ENCODE measurements at regions not wholly inside any gene's neighbourhood (a gene's known extent, or its start where the extent isn't known, plus 50 kb on each side); places are given as distances from the start of the nearest gene placed in this dataset.

DNA sequence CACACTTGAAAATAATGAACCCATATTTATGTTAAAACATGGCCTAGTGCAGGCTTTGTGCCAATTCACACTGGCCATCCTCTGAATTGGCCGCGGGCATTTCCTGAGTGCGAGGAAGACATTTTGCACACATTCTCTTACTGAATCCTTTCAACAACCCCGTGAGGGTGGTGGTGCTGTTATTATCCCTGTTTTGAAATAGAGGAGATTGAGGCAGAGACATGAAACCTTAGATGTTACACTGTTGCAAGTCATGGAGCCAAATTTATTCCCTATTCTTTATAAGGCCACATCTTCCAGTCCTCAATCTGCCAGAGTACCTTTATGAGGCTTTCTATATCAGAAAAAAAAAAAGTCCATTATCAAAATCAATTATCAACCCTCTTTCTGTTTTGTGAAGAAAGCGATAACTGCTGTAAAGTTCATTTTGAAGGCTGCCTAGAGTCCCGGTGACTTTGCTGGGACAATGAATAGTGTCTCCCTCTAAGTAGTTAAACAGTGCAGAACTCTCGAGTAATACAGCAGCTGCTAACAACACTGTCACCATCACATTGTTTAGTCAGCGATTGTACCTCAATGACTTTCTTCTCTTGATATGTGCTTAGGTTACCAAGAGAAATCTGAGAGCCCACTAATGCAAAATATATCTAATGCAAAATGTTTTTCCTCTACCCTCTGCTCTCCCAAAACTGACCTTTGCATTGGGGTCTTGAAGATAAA, 242.3 kb upstream of the PPARGC1A start:
- intact Hi-C loops (cut with micrococcal nuclease; ENCODE audit: unreplicated experiment): no loop called here
- Mint-ChIP-seq H3K27me3 (ENCODE audit: insufficient read depth, unreplicated experiment) (peaks cover 5% of the 10 kb centered on the region), H3K4me3 (ENCODE audit: unreplicated experiment) (no peak overlapping the region), H3K36me3 (ENCODE audit: insufficient read depth, unreplicated experiment) (no peaks in the 10 kb centered on the region), H3K9me3 (ENCODE audit: unreplicated experiment) (no peaks in the 10 kb centered on the region), H3K27ac (ENCODE audit: unreplicated experiment) (no peak overlapping the region), H3K4me1 (ENCODE audit: low read depth, unreplicated experiment) (no peaks in the 10 kb centered on the region)
- TF ChIP-seq, protein P1, sequence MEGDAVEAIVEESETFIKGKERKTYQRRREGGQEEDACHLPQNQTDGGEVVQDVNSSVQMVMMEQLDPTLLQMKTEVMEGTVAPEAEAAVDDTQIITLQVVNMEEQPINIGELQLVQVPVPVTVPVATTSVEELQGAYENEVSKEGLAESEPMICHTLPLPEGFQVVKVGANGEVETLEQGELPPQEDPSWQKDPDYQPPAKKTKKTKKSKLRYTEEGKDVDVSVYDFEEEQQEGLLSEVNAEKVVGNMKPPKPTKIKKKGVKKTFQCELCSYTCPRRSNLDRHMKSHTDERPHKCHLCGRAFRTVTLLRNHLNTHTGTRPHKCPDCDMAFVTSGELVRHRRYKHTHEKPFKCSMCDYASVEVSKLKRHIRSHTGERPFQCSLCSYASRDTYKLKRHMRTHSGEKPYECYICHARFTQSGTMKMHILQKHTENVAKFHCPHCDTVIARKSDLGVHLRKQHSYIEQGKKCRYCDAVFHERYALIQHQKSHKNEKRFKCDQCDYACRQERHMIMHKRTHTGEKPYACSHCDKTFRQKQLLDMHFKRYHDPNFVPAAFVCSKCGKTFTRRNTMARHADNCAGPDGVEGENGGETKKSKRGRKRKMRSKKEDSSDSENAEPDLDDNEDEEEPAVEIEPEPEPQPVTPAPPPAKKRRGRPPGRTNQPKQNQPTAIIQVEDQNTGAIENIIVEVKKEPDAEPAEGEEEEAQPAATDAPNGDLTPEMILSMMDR (IDR thresholded peaks at IDR 0.05; ENCODE audit: insufficient read depth in 1 of 2, low read depth in 1 of 2, low read length in 1 of 2, severe bottlenecking in 1 of 2, unreplicated experiment in 1 of 2): no peak
- H3K36me3 ChIP-seq (ENCODE audit: control insufficient read depth, insufficient read depth, low read length): no peaks in the 10 kb centered on the region
- no peak for DNase-seq
- H3K4me1 ChIP-seq: no peaks in the 10 kb centered on the region
- H3K27me3 ChIP-seq (replicated peaks; ENCODE audit: control insufficient read depth, insufficient read depth, low read length): no peaks in the 10 kb centered on the region
- CTCF ChIA-PET: no interaction called here
- no TSS peak for BruUV-seq (replicated peaks)
- no peaks in the 10 kb centered on the region for H3K9me3 ChIP-seq
- POLR2A ChIA-PET: no interaction called here
- no peak overlapping the region for H3K4me3 ChIP-seq (ENCODE audit: low read depth, low read length)

DNA sequence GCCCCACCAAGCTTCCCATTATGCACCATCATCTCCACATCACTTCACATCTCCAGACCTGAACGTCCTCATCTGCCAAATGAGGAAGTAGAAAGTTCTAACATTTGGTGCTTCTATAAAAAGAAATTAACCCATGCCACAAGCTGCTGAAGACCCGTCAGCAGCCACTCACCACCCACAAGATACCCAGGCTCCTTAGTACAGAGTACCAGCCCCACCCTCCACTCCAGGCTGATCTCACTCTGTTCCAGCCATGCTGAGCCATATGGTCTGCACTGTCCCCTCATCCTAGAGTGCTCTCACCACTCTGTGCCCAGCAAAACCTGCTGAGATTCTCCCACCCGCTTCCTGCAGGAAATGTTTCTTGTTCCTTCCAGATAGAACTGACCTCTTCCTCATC, 240.8 kb upstream of the PPARGC1A start:
- BruUV-seq (replicated peaks): no TSS peak
- H3K9me3 Mint-ChIP-seq (ENCODE audit: unreplicated experiment): no peaks in the 10 kb centered on the region
- ChIA-PET POLR2A (no interaction called here), CTCF (no interaction called here)
- peaks cover 5% of the 10 kb centered on the region for H3K27me3 Mint-ChIP-seq (ENCODE audit: insufficient read depth, unreplicated experiment)
- Histone ChIP-seq H3K4me3 (ENCODE audit: low read depth, low read length) (no peak overlapping the region), H3K9me3 (no peaks in the 10 kb centered on the region), H3K4me1 (no peaks in the 10 kb centered on the region), H3K27me3 (replicated peaks; ENCODE audit: control insufficient read depth, insufficient read depth, low read length) (no peaks in the 10 kb centered on the region; the same call in 1 of the 2 replicates), H3K36me3 (ENCODE audit: control insufficient read depth, insufficient read depth, low read length) (no peaks in the 10 kb centered on the region)
- H3K4me3 Mint-ChIP-seq (ENCODE audit: unreplicated experiment): no peak overlapping the region
- no peaks in the 10 kb centered on the region for H3K36me3 Mint-ChIP-seq (ENCODE audit: insufficient read depth, unreplicated experiment)
- H3K4me1 Mint-ChIP-seq (ENCODE audit: low read depth, unreplicated experiment): no peaks in the 10 kb centered on the region
- intact Hi-C loops (cut with micrococcal nuclease; ENCODE audit: unreplicated experiment): no loop called here
- DNase-seq: no peak
- no peak overlapping the region for H3K27ac Mint-ChIP-seq (ENCODE audit: unreplicated experiment)
- TF ChIP-seq, protein P1 (IDR thresholded peaks at IDR 0.05; ENCODE audit: insufficient read depth in 1 of 2, low read depth in 1 of 2, low read length in 1 of 2, severe bottlenecking in 1 of 2, unreplicated experiment in 1 of 2): no peak

DNA sequence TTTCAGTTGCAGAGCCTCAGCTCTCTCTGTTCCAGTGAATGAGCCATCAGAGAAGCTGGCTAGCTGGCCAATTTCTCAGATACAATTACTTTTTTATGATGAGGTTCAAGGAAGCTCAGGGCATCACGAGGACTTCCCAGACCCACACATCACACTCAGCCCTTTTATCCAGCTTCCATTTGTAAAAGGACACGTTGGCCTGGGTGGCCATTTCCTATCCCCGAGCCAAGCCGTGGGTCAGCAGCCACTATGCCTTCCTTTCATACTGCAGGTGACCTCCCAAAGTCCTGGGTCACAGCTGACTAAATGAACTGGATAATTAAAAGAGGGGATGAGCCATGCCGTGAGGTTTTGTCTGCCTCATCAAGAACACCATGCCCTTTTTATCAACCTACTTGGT, 236.9 kb upstream of the PPARGC1A start:
- no peaks in the 10 kb centered on the region for H3K9me3 Mint-ChIP-seq (ENCODE audit: unreplicated experiment)
- BruUV-seq (replicated peaks): no TSS peak
- H3K4me3 Mint-ChIP-seq (ENCODE audit: unreplicated experiment): no peak overlapping the region
- H3K4me1 Mint-ChIP-seq (ENCODE audit: low read depth, unreplicated experiment): no peaks in the 10 kb centered on the region
- Histone ChIP-seq H3K4me3 (ENCODE audit: low read depth, low read length) (no peak overlapping the region), H3K27me3 (replicated peaks; ENCODE audit: control insufficient read depth, insufficient read depth, low read length) (no peaks in the 10 kb centered on the region; the same call in 1 of the 2 replicates), H3K36me3 (ENCODE audit: control insufficient read depth, insufficient read depth, low read length) (no peaks in the 10 kb centered on the region), H3K4me1 (no peaks in the 10 kb centered on the region), H3K9me3 (no peaks in the 10 kb centered on the region)
- H3K27ac Mint-ChIP-seq (ENCODE audit: unreplicated experiment): no peak overlapping the region
- DNase-seq: no peak
- H3K27me3 Mint-ChIP-seq (ENCODE audit: insufficient read depth, unreplicated experiment): peaks cover 11% of the 10 kb centered on the region
- H3K36me3 Mint-ChIP-seq (ENCODE audit: insufficient read depth, unreplicated experiment): no peaks in the 10 kb centered on the region
- ChIA-PET POLR2A (no interaction called here), CTCF (no interaction called here)
- intact Hi-C loops (cut with micrococcal nuclease; ENCODE audit: unreplicated experiment): no loop called here
- TF ChIP-seq, protein P1 (IDR thresholded peaks at IDR 0.05; ENCODE audit: insufficient read depth in 1 of 2, low read depth in 1 of 2, low read length in 1 of 2, severe bottlenecking in 1 of 2, unreplicated experiment in 1 of 2): no peak
